Endothelial cell of umbilical vein (primary cell): ENCODE measurements at regions not wholly inside any gene's neighbourhood (a gene's known extent, or its start where the extent isn't known, plus 50 kb on each side); places are given as distances from the start of the nearest gene placed in this dataset.

Experiments used
- BruUV-seq: library from RNA; stranded (reverse); fragments of 400-500 nt; replicated peaks from 2 replicates; lab custom pipeline; 2021; lab: Mats Ljungman, UMichigan
- CTCF ChIA-PET: fragments of 300-600, 350-600 bp; sonication (Branson Sonifier 250); formaldehyde crosslinking; loops from one replicate; lab custom pipeline; 2021; ENCODE audit warnings: antibody characterized with exemption, inconsistent platforms; lab: Charles Lee
- POLR2A ChIA-PET: fragments of 300-600, 350-600 bp; sonication (Branson Sonifier 250); formaldehyde crosslinking; loops from one replicate; lab custom pipeline; 2021; ENCODE audit warnings: antibody characterized with exemption, inconsistent platforms; lab: Charles Lee
- DNase-seq: peaks from one replicate; pipeline ENCODE4 v3.0.0-alpha.2; 2011; ENCODE audit warnings: low read depth, low spot score
- FAIRE-seq: peaks from 2 replicates; lab custom pipeline; 2011; peaks lifted over from hg19 to GRCh38; lab: Jason Lieb, UNC
- H2AFZ ChIP-seq: 2 replicates; pipeline ENCODE4 v1.6.0; 2012; ENCODE audit warnings: low read depth, low read length, control low read depth, inconsistent platforms
- H3K27ac ChIP-seq: 2 replicates; pipeline ENCODE4 v1.5.1; 2011; ENCODE audit warnings: low read depth, mild to moderate bottlenecking, control low read depth, low read length, moderate library complexity; ENCODE audit not compliant: insufficient read depth
- H3K27me3 ChIP-seq, 2 experiments: 2 replicates each; pipeline versions ENCODE4 v1.6.0 to v1.6.1; 2011; ENCODE audit warnings: low read length in 2 of 2, mixed read lengths in 1 of 2; ENCODE audit not compliant: control insufficient read depth in 2 of 2, insufficient read depth in 2 of 2
- H3K36me3 ChIP-seq, 2 experiments: 2 replicates in 1 of 2; 3 replicates in 1 of 2; pipeline ENCODE4 v1.5.1; 2011; ENCODE audit warnings: low read length in 2 of 2, mild to moderate bottlenecking in 1 of 2, moderate library complexity in 1 of 2; ENCODE audit not compliant: control insufficient read depth in 2 of 2, insufficient read depth in 2 of 2; ENCODE audit errors: extremely low read depth in 1 of 2
- H3K4me1 ChIP-seq: 3 replicates; pipeline ENCODE4 v1.5.1; 2011; ENCODE audit warnings: mild to moderate bottlenecking, low read length; ENCODE audit not compliant: control insufficient read depth, insufficient read depth; ENCODE audit errors: extremely low read depth
- H3K4me2 ChIP-seq: 2 replicates; pipeline ENCODE4 v1.6.1; 2011; ENCODE audit warnings: low read length, control low read depth, mixed read lengths; ENCODE audit not compliant: insufficient read depth
- H3K4me3 ChIP-seq, 3 experiments: fragments of 200-600 bp in 1 of 3; sonication (generic), shearing (Covaris generic) in 1 of 3; replicated peaks in 1 of 3; 2 replicates each; pipeline ENCODE4 v1.5.1; 2011 to 2016; ENCODE audit warnings: control low read depth in 3 of 3, low read length in 3 of 3, mild to moderate bottlenecking in 2 of 3, inconsistent platforms in 1 of 3, low read depth in 1 of 3, moderate library complexity in 1 of 3; ENCODE audit not compliant: insufficient read depth in 1 of 3
- H3K79me2 ChIP-seq: 2 replicates; pipeline ENCODE4 v1.6.0; 2012; ENCODE audit warnings: low read length, inconsistent platforms; ENCODE audit not compliant: control insufficient read depth, insufficient read depth
- H3K9ac ChIP-seq: replicated peaks from 2 replicates; pipeline ENCODE3; 2011; ENCODE audit warnings: low read length, control low read depth; ENCODE audit not compliant: insufficient read depth; ENCODE audit errors: extremely low read depth
- H3K9me1 ChIP-seq: replicated peaks from 3 replicates; pipeline ENCODE4 v1.6.0; 2011; ENCODE audit warnings: mild to moderate bottlenecking, low read length; ENCODE audit not compliant: control insufficient read depth, insufficient read depth; ENCODE audit errors: extremely low read depth
- H3K9me3 ChIP-seq: replicated peaks from 2 replicates; pipeline ENCODE4 v1.5.1; 2012; ENCODE audit warnings: low read length, inconsistent platforms; ENCODE audit not compliant: control insufficient read depth, insufficient read depth
- H4K20me1 ChIP-seq: replicated peaks from 2 replicates; pipeline ENCODE3; 2011; ENCODE audit warnings: mild to moderate bottlenecking, low read length; ENCODE audit not compliant: control insufficient read depth, insufficient read depth; ENCODE audit errors: extremely low read depth
- CTCF ChIP-seq, 2 donors: IDR thresholded peaks; 1 replicate in 1 of 2; 2 replicates in 1 of 2; pipeline ENCODE4 v1.5.1; 2011; ENCODE audit warnings: low read length in 2 of 2, mild to moderate bottlenecking in 2 of 2, moderate library complexity in 2 of 2, control low read depth in 1 of 2, inconsistent platforms in 1 of 2, low read depth in 1 of 2; ENCODE audit not compliant: insufficient read depth in 1 of 2; ENCODE audit errors: extremely low read depth in 1 of 2
- EZH2 ChIP-seq: IDR thresholded peaks from 2 replicates; pipeline ENCODE4 v1.6.1; 2012; ENCODE audit warnings: borderline replicate concordance, low read depth, mild to moderate bottlenecking, moderate library complexity, low read length, inconsistent platforms; ENCODE audit not compliant: severe bottlenecking
- FOS ChIP-seq: IDR thresholded peaks from 2 replicates; pipeline ENCODE4 v1.6.1; 2011; ENCODE audit warnings: mild to moderate bottlenecking, low read length, moderate library complexity, borderline replicate concordance; ENCODE audit not compliant: insufficient read depth
- GATA2 ChIP-seq: IDR thresholded peaks from 2 replicates; pipeline ENCODE4 v1.7.0; 2011; ENCODE audit warnings: low read depth, mild to moderate bottlenecking, moderate library complexity, mixed read lengths, low read length; ENCODE audit not compliant: insufficient read length, insufficient read depth
- JUN ChIP-seq: IDR thresholded peaks from 2 replicates; pipeline ENCODE4 v1.6.1; 2011; ENCODE audit warnings: borderline replicate concordance, low read depth; ENCODE audit not compliant: insufficient read length, insufficient read depth
- MAX ChIP-seq: IDR thresholded peaks from 2 replicates; pipeline ENCODE4 v1.6.1; 2011; ENCODE audit not compliant: insufficient read depth, insufficient read length
- MYC ChIP-seq: IDR thresholded peaks from one replicate; pipeline ENCODE4 v1.6.1; 2011; ENCODE audit warnings: mild to moderate bottlenecking, low read depth, low read length
- POLR2A ChIP-seq: IDR thresholded peaks from 2 replicates; pipeline ENCODE4 v1.6.1; 2012; ENCODE audit warnings: low read depth, mild to moderate bottlenecking, control low read depth, low read length
- POLR2AphosphoS5 ChIP-seq: IDR thresholded peaks from 2 replicates; pipeline ENCODE4 v1.6.1; 2012; ENCODE audit warnings: low read depth, mild to moderate bottlenecking, control low read depth, low read length, moderate library complexity; ENCODE audit not compliant: insufficient read depth
- dilution Hi-C: fragments of 300-500 bp; cut with MboI; formaldehyde crosslinking; loops from one replicate; pipeline ENCODE4 v1.15.0; 2019; ENCODE audit warnings: low sequenced_read_pairs; ENCODE audit not compliant: extremely low pct_ligation_motif_present
- intact Hi-C: fragments of 100-400 bp; cut with micrococcal nuclease; formaldehyde crosslinking; loops from one replicate; pipeline ENCODE4 v1.10.0; 2022

- Histone ChIP-seq H3K27me3 (no peaks in the 10 kb centered on the region), H3K9me3 (no peaks in the 10 kb centered on the region), H2AFZ (no peak overlapping the region), H3K4me3 (no peak overlapping the region), H3K9ac (no peak overlapping the region), H4K20me1 (no peaks in the 10 kb centered on the region), H3K4me1 (peaks cover 7% of the 10 kb centered on the region), H3K9me1 (no peaks in the 10 kb centered on the region), H3K27ac (no peak overlapping the region), H3K79me2 (no peaks in the 10 kb centered on the region), H3K4me2 (no peak overlapping the region), H3K36me3 (no peaks in the 10 kb centered on the region)
- dilution Hi-C loops (no loop called here), intact Hi-C loops (no loop called here)
- ChIA-PET CTCF (no interaction called here), POLR2A (no interaction called here)
- TF ChIP-seq MAX (no peak), JUN (peak; percentile 71), GATA2 (no peak), CTCF (IDR thresholded peaks at IDR 0.05; ENCODE audit: extremely low read depth in 1 of 2, insufficient read depth in 1 of 2, low read depth in 1 of 2, low read length in 2 of 2) (no peak), POLR2AphosphoS5 (no peak)
- DNase-seq (peak; percentile 51), FAIRE-seq (no peak)
- no TSS peak for BruUV-seq
Observed at GRCh38 chr2:21220930-21221329, 97.2 kb downstream of the TDRD15 start.

GRCh38 chr2:21223618-21224017 lies 99.8 kb downstream of the TDRD15 start:
- Histone ChIP-seq H3K9me3 (no peaks in the 10 kb centered on the region), H3K4me2 (no peak overlapping the region), H3K9me1 (no peaks in the 10 kb centered on the region), H4K20me1 (no peaks in the 10 kb centered on the region), H3K4me1 (peaks cover 7% of the 10 kb centered on the region), H3K4me3 (no peak overlapping the region), H3K36me3 (no peaks in the 10 kb centered on the region), H3K9ac (no peak overlapping the region), H3K27me3 (no peaks in the 10 kb centered on the region), H3K27ac (no peak overlapping the region), H2AFZ (no peak overlapping the region), H3K79me2 (no peaks in the 10 kb centered on the region)
- TF ChIP-seq MYC (no peak), POLR2AphosphoS5 (no peak), MAX (no peak), JUN (no peak), POLR2A (no peak), EZH2 (no peak), FOS (no peak), CTCF (IDR thresholded peaks at IDR 0.05; ENCODE audit: extremely low read depth in 1 of 2, insufficient read depth in 1 of 2, low read depth in 1 of 2, low read length in 2 of 2) (no peak), GATA2 (no peak)
- DNase-seq (no peak), FAIRE-seq (no peak)
- dilution Hi-C loops = no loop called here
- intact Hi-C loops = no loop called here
- no TSS peak for BruUV-seq
- ChIA-PET CTCF (no interaction called here), POLR2A (no interaction called here)
